ENCODE measurements at regions not wholly inside any gene's neighbourhood (a gene's known extent, or its start where the extent isn't known, plus 50 kb on each side); places are given as distances from the start of the nearest gene placed in this dataset.

DNA sequence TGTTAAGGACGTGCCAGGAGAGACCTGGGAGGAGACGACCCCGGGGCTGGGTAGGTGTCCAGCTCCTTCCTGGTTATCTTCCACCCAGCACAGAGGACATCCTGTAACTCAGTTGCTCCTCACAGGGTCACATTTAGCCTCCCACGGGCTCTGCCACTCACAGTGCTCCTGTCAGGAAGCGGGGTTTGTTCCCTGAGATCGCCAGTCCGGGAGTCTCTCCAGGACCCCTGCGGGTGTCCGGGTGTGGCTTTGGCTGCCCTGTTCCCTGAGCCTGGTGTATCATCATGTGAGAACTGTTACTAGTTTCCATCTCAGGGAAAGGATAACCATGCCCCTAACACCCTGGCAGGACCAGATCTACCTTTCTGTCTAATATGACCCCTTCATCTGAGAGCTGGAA lies 158.2 kb upstream of the RUNX1 start:
- TF ChIP-seq, protein P1, sequence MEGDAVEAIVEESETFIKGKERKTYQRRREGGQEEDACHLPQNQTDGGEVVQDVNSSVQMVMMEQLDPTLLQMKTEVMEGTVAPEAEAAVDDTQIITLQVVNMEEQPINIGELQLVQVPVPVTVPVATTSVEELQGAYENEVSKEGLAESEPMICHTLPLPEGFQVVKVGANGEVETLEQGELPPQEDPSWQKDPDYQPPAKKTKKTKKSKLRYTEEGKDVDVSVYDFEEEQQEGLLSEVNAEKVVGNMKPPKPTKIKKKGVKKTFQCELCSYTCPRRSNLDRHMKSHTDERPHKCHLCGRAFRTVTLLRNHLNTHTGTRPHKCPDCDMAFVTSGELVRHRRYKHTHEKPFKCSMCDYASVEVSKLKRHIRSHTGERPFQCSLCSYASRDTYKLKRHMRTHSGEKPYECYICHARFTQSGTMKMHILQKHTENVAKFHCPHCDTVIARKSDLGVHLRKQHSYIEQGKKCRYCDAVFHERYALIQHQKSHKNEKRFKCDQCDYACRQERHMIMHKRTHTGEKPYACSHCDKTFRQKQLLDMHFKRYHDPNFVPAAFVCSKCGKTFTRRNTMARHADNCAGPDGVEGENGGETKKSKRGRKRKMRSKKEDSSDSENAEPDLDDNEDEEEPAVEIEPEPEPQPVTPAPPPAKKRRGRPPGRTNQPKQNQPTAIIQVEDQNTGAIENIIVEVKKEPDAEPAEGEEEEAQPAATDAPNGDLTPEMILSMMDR (conservative IDR thresholded peaks at IDR 0.05) = no peak
- no peak overlapping the region for H3K27ac ChIP-seq

DNA sequence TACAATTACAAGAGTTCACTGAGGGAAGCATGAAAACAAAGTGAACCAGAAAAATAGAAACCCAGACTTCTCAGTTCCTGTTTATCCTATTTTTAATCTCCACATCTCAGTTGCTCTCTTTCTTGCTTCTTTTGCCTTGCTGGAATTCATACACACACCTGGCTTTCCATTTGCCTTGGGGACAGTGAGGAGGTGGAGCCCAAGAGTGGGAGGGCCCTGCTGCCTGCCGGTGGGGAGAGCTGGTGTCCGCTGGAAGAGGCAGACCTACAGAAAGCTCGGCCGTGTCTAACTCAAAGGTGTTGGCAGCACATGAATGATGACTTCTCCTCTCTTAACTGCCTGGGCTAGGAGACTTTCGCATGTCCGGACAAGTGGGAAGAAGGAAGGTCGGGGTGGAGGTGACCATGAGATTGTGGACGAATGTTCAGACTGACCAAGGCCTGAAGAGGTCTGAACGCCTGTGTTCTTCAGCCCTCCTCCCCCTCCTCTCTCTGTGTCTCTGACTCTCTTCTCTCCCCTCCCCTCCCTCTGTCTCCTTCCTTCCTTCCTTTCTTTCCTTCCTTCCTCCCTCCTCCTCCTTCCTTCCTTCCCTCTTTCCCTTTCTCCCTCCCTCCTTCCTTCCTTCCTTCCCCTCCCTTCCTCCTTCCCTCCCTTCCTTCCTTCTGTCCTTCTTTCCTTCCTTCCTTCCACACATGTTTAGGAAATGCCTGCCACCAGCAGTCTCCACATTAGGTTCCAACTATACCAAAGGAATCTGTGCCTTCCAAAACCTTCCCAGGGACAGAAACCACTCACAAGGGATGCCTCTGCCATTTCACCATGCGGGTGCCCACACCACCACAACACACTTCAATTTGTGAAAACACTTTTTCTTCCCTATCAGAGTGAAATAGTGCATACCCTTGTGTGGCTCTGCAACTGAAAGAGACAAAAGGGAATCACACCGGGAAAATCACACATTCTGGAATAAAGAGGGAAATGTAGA lies 157.3 kb upstream of the RUNX1 start:
- peak overlapping the region; percentile 53; the same call in 1 of the 2 replicates for H3K27ac ChIP-seq
- TF ChIP-seq, protein P1 (conservative IDR thresholded peaks at IDR 0.05) = no peak

DNA sequence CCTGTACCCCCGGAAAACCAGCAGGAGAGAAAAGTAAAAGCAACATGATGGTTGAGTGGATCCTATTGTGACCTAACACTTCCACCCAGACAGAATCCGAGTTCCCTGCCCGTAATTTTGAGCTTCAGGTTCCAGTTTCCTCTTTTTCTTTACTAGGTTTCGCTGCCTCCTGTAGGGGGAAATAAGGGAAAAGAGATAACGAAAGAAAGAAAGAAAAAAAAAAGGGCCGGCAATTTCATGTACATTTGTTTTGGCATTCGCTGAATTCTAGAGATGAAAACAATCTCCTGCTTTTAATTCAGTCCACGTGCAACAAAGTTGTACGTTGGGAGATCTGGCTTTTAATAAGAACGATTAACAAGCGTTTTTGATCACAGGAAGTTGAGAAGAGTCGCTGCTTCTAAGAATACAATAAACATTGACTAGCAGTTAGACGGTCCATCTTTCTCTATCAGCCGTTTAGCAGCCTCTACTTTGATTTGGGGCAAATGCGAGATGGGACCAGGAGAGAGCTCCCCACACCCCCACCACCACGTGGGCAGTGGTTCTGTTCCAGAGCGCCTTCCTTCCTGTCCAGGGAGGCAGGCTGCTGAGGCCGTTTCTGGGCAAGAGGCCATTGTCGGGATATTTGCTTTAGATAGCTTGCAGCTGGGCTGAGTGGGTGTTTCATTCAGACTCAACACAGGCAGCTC lies 155.9 kb upstream of the RUNX1 start:
- TF ChIP-seq, protein P1 (conservative IDR thresholded peaks at IDR 0.05) = peak; percentile 34
- H3K27ac ChIP-seq = peak overlapping the region; percentile 53

DNA sequence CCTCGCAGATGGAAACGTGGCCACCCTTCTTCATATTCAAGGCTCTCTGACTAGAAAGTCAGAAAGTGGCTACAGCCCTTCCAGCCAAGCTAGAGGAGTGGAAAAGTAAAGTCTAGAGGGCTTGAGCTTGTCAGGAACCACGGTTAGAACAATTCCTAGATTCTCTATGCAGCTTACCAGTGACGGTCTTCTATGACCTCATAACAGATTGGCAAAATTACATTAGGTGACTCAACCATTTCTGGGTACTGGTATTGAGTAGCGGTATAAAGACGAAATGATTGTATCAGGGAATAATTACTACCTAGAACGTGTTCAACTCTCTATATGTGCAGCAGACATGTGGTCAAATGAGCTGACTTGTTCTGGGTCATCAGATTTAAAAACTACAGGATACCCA lies 155.0 kb upstream of the RUNX1 start:
- no peak overlapping the region for H3K27ac ChIP-seq
- TF ChIP-seq, protein P1 (conservative IDR thresholded peaks at IDR 0.05) = no peak

DNA sequence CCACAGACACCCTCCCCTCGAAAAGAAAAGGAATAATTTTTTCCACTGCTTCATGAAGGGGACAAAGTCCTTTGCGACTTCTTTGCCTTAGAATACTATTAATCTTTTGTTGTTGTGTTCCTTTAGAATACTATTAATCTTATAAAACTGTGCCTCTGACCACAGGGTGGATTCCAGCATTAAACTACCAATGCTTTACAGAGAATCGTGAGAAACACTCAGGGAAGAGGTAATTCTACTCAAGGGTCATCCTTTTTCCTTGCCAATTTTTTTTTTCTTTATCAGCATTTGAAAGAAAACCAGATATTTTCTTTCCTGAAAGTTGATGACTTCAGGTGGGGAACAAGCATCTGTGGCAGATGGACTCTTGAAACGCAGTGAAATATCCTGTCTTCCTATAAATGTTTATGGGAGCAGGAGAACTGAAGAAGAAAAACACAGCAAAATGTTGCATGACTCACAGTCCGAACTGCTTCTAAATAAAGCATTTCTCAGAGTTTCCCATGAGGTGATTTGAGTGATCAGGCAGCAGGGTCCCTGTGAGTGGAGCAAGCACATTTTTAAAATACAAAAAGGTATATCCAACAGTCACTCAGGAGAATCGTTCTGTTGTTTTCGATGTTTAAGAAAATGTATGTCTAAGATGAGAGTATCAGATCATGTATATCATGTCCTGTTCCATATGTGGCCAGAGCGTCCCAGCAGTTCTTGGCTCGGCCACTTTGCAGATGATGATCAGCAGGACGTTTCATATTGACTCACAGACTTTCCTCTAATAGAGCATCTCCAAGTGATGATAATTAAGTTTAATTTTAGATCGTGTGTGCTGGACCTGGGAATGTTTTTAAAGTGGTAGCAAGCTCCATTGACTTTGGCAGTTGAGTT lies 154.2 kb upstream of the RUNX1 start:
- no peak overlapping the region for H3K27ac ChIP-seq
- TF ChIP-seq, protein P1 (conservative IDR thresholded peaks at IDR 0.05) = no peak

DNA sequence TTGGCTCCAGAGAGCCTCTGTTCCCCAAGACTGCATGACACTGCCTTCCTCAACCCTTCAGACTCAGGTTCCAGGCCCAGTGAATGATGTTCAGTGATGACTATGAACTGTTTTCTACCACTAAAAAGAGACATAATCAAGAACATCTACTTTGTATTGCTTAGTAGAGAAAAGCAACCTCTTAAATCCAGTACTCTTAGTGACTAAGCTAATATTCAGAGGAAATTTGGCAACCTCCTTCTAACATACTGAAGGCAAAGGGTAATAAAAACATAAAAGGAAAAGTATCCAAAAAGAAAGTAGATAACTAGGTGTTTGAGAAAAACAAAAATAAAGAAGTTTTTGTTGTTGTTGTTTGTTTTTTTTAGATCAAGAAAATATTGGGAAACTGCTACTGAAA lies 153.3 kb upstream of the RUNX1 start:
- no peak overlapping the region for H3K27ac ChIP-seq
- TF ChIP-seq, protein P1 (conservative IDR thresholded peaks at IDR 0.05) = no peak

All from VCaP (cell line).